RWPE2 (cell line): ENCODE measurements at regions not wholly inside any gene's neighbourhood (a gene's known extent, or its start where the extent isn't known, plus 50 kb on each side); places are given as distances from the start of the nearest gene placed in this dataset.
A peak's percentile ranks its signal among the peaks of the same experiment; 100 is the strongest.
"Not testable (repeated sequence)": the region's sequence is repeated elsewhere in the genome, so short reads cannot be mapped to it uniquely, and the experiment has no call there.

Source experiments
- ATAC-seq: fragments of 200-7000 bp; cut with Tn5 transposase; 3 replicates; pipeline ENCODE4 v1.9.1; 2021; ENCODE audit warnings: low read depth
- DNase-seq: peaks from one replicate; pipeline ENCODE4 v3.0.0-alpha.2; 2020; ENCODE audit warnings: low spot score
- H3K27ac ChIP-seq: fragments of 450-650 bp; 2 replicates; pipeline ENCODE4 v1.5.1; 2017; ENCODE audit warnings: mild to moderate bottlenecking; ENCODE audit not compliant: poor library complexity, severe bottlenecking
- H3K27me3 ChIP-seq: fragments of 250-450 bp; sonication (Bioruptor Pico); 2 replicates; pipeline ENCODE4 v1.5.1; 2021; ENCODE audit warnings: mild to moderate bottlenecking, moderate library complexity; ENCODE audit not compliant: insufficient read depth, poor library complexity, severe bottlenecking
- H3K36me3 ChIP-seq: fragments of 250-450 bp; sonication (Bioruptor Pico); 2 replicates; pipeline ENCODE4 v1.5.1; 2020; ENCODE audit warnings: low read depth, mild to moderate bottlenecking, moderate library complexity
- H3K4me1 ChIP-seq: fragments of 250-450 bp; sonication (Bioruptor Pico); 2 replicates; pipeline ENCODE4 v1.5.1; 2021; ENCODE audit warnings: mild to moderate bottlenecking, moderate library complexity; ENCODE audit not compliant: insufficient read depth, poor library complexity, severe bottlenecking
- H3K4me3 ChIP-seq: fragments of 250-450 bp; sonication (Bioruptor Pico); 2 replicates; pipeline ENCODE4 v1.5.1; 2021; ENCODE audit warnings: mild to moderate bottlenecking, moderate library complexity; ENCODE audit not compliant: severe bottlenecking
- H3K9me3 ChIP-seq: fragments of 250-450 bp; sonication (Bioruptor Pico); 2 replicates; pipeline ENCODE4 v1.5.1; 2021; ENCODE audit warnings: mild to moderate bottlenecking, moderate library complexity; ENCODE audit not compliant: severe bottlenecking
- TF ChIP-seq, protein P1 (sequence below): fragments of 450-650 bp; IDR thresholded peaks from one replicate; pipeline ENCODE4 v1.5.1; 2017; ENCODE audit warnings: mild to moderate bottlenecking, moderate library complexity; ENCODE audit not compliant: poor library complexity, severe bottlenecking

- Histone ChIP-seq H3K36me3 (no peaks in the 10 kb centered on the region), H3K27ac (no peak overlapping the region), H3K4me3 (no peak overlapping the region), H3K4me1 (no peaks in the 10 kb centered on the region), H3K27me3 (no peaks in the 10 kb centered on the region), H3K9me3 (no peaks in the 10 kb centered on the region)
- ATAC-seq: no peak
- TF ChIP-seq, protein P1, sequence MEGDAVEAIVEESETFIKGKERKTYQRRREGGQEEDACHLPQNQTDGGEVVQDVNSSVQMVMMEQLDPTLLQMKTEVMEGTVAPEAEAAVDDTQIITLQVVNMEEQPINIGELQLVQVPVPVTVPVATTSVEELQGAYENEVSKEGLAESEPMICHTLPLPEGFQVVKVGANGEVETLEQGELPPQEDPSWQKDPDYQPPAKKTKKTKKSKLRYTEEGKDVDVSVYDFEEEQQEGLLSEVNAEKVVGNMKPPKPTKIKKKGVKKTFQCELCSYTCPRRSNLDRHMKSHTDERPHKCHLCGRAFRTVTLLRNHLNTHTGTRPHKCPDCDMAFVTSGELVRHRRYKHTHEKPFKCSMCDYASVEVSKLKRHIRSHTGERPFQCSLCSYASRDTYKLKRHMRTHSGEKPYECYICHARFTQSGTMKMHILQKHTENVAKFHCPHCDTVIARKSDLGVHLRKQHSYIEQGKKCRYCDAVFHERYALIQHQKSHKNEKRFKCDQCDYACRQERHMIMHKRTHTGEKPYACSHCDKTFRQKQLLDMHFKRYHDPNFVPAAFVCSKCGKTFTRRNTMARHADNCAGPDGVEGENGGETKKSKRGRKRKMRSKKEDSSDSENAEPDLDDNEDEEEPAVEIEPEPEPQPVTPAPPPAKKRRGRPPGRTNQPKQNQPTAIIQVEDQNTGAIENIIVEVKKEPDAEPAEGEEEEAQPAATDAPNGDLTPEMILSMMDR: no peak
- no peak for DNase-seq
Measured at GRCh38 chr1:219716611-219717114, 103.8 kb upstream of the ZC3H11B start.

- H3K36me3 ChIP-seq: no peaks in the 10 kb centered on the region
- no peaks in the 10 kb centered on the region for H3K4me1 ChIP-seq
- TF ChIP-seq, protein P1: no peak
- no peaks in the 10 kb centered on the region for H3K9me3 ChIP-seq
- no peak overlapping the region for H3K27ac ChIP-seq
- H3K27me3 ChIP-seq: no peaks in the 10 kb centered on the region
- H3K4me3 ChIP-seq: no peak overlapping the region
- ATAC-seq (no peak), DNase-seq (no peak)
Measured at GRCh38 chr1:219713981-219714381, 101.1 kb upstream of the ZC3H11B start.

GRCh38 chr1:219712506-219712905, 99.6 kb upstream of the ZC3H11B start:
- Histone ChIP-seq H3K27me3 (no peaks in the 10 kb centered on the region), H3K36me3 (no peaks in the 10 kb centered on the region), H3K27ac (no peak overlapping the region), H3K9me3 (no peaks in the 10 kb centered on the region), H3K4me3 (no peak overlapping the region), H3K4me1 (no peaks in the 10 kb centered on the region)
- ATAC-seq (no peak), DNase-seq (no peak)
- TF ChIP-seq, protein P1: no peak

DNA sequence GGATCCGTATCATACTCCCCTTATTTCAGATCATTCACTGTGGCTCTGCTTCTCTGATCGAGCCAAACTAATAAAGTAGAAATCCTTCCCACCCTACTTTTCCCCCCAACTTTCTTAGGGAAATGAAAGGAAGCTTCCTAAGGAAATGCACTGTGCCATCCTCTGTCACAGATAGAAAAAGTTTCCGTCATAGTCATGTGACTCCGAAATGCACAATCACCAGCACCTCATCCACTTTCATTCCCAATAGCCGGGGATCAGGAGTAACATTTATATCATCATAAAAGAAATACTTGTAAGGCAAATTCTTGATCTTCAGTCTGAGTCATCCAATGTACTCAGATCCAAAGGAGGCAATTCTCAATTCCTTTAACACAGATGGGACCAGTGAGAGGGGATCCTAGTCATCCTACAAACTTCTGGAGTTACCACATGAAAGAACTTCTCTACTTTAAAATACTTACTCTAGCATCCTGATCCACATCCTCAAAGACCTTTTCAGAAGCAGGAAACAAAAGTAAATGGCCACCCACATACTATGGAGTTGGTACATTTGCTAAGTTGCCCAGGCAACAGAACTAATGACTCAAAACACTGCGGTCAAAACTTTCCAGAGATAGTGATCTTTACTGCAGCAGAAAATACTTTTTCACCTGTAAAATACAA, 97.8 kb upstream of the ZC3H11B start:
- H3K36me3 ChIP-seq: no peaks in the 10 kb centered on the region
- H3K9me3 ChIP-seq: no peaks in the 10 kb centered on the region
- no peak overlapping the region for H3K27ac ChIP-seq
- no peak for DNase-seq
- H3K27me3 ChIP-seq: no peaks in the 10 kb centered on the region
- no peak overlapping the region for H3K4me3 ChIP-seq
- TF ChIP-seq, protein P1: no peak
- H3K4me1 ChIP-seq: no peaks in the 10 kb centered on the region
- ATAC-seq: peak; percentile 71

- Histone ChIP-seq H3K9me3 (no peaks in the 10 kb centered on the region), H3K27ac (no peak overlapping the region), H3K4me3 (no peak overlapping the region), H3K36me3 (no peaks in the 10 kb centered on the region), H3K4me1 (no peaks in the 10 kb centered on the region), H3K27me3 (no peaks in the 10 kb centered on the region)
- TF ChIP-seq, protein P1: no peak
- no peak for ATAC-seq
- no peak for DNase-seq
Measured at GRCh38 chr1:219708919-219709543, 96.1 kb upstream of the ZC3H11B start.

- not testable (repeated sequence) for H3K36me3 ChIP-seq, H3K27ac ChIP-seq, H3K4me1 ChIP-seq, H3K27me3 ChIP-seq, ATAC-seq, DNase-seq, H3K4me3 ChIP-seq, H3K9me3 ChIP-seq
Measured at GRCh38 chr1:219707885-219708284, 95.0 kb upstream of the ZC3H11B start.

DNA sequence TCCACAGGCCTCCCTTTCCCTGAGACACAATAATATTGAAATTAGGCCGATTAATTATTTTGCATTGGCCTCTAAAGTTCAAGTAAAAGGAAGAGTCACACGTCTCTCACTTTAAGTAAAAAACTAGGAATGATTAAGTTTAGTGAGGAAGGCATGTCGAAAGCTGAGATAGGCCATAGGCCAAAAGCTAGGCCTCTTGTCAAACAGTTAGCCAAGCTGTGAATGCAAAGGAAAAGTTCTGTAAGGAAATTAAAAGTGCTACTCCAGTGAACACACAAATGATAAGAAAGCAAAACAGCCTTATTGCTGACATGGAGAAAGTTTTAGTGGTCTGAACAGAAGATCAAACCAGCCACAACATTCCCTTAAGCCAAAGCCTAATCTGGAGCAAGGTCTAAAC, 91.4 kb upstream of the ZC3H11B start:
- H3K4me1 ChIP-seq, H3K27me3 ChIP-seq, H3K4me3 ChIP-seq, ATAC-seq, H3K27ac ChIP-seq, H3K9me3 ChIP-seq, DNase-seq, H3K36me3 ChIP-seq: not testable (repeated sequence)
